ENCODE measurements at regions not wholly inside any gene's neighbourhood (a gene's known extent, or its start where the extent isn't known, plus 50 kb on each side); places are given as distances from the start of the nearest gene placed in this dataset.
A peak's percentile ranks its signal among the peaks of the same experiment; 100 is the strongest.

- no peaks in the 10 kb centered on the region for H3K9me3 Mint-ChIP-seq (ENCODE audit: unreplicated experiment)
- H3K27ac Mint-ChIP-seq (ENCODE audit: unreplicated experiment): no peak overlapping the region
- H3K36me3 Mint-ChIP-seq (ENCODE audit: unreplicated experiment): no peaks in the 10 kb centered on the region
- no peaks in the 10 kb centered on the region for H3K4me1 Mint-ChIP-seq (ENCODE audit: low read depth, unreplicated experiment)
- DNase-seq: no peak
- TF ChIP-seq CTCF (IDR thresholded peaks at IDR 0.05; ENCODE audit: partially characterized antibody, unreplicated experiment): no peak
- peaks cover under 1% of the 10 kb centered on the region for H3K27me3 Mint-ChIP-seq (ENCODE audit: unreplicated experiment)
- no peak overlapping the region for H3K4me3 Mint-ChIP-seq (ENCODE audit: unreplicated experiment)
These were observed 83.8 kb downstream of the SETD4 start for GRCh38 chr21:35976481-35976880.

- Mint-ChIP-seq H3K27me3 (ENCODE audit: unreplicated experiment) (no peaks in the 10 kb centered on the region), H3K9me3 (ENCODE audit: unreplicated experiment) (no peaks in the 10 kb centered on the region), H3K4me3 (ENCODE audit: unreplicated experiment) (no peak overlapping the region), H3K4me1 (ENCODE audit: low read depth, unreplicated experiment) (no peaks in the 10 kb centered on the region), H3K36me3 (ENCODE audit: unreplicated experiment) (no peaks in the 10 kb centered on the region), H3K27ac (ENCODE audit: unreplicated experiment) (peak overlapping the region; percentile 43)
- TF ChIP-seq CTCF (IDR thresholded peaks at IDR 0.05; ENCODE audit: partially characterized antibody, unreplicated experiment): no peak
- DNase-seq: no peak
These were observed 85.6 kb downstream of the SETD4 start for GRCh38 chr21:35974775-35975174.

GRCh38 chr21:35971824-35972223 lies 88.5 kb downstream of the SETD4 start:
- no peak for TF ChIP-seq CTCF (IDR thresholded peaks at IDR 0.05; ENCODE audit: partially characterized antibody, unreplicated experiment)
- H3K4me3 Mint-ChIP-seq (ENCODE audit: unreplicated experiment): no peak overlapping the region

GRCh38 chr21:35969281-35969680 lies 91.0 kb downstream of the SETD4 start:
- Mint-ChIP-seq H3K36me3 (ENCODE audit: unreplicated experiment) (no peaks in the 10 kb centered on the region), H3K9me3 (ENCODE audit: unreplicated experiment) (no peaks in the 10 kb centered on the region), H3K4me3 (ENCODE audit: unreplicated experiment) (no peak overlapping the region), H3K27me3 (ENCODE audit: unreplicated experiment) (peaks cover 1% of the 10 kb centered on the region), H3K27ac (ENCODE audit: unreplicated experiment) (no peak overlapping the region), H3K4me1 (ENCODE audit: low read depth, unreplicated experiment) (no peaks in the 10 kb centered on the region)
- no peak for DNase-seq
- no peak for TF ChIP-seq CTCF (IDR thresholded peaks at IDR 0.05; ENCODE audit: partially characterized antibody, unreplicated experiment)

More at GRCh38 chr21:35971824-35972223, 88.5 kb downstream of the SETD4 start:
- Mint-ChIP-seq H3K9me3 (ENCODE audit: unreplicated experiment) (no peaks in the 10 kb centered on the region), H3K4me1 (ENCODE audit: low read depth, unreplicated experiment) (no peaks in the 10 kb centered on the region), H3K36me3 (ENCODE audit: unreplicated experiment) (no peaks in the 10 kb centered on the region), H3K27me3 (ENCODE audit: unreplicated experiment) (no peaks in the 10 kb centered on the region), H3K27ac (ENCODE audit: unreplicated experiment) (no peak overlapping the region)
- DNase-seq: no peak

- Mint-ChIP-seq H3K27ac (ENCODE audit: unreplicated experiment) (no peak overlapping the region), H3K27me3 (ENCODE audit: unreplicated experiment) (peaks cover 3% of the 10 kb centered on the region), H3K36me3 (ENCODE audit: unreplicated experiment) (no peaks in the 10 kb centered on the region), H3K4me3 (ENCODE audit: unreplicated experiment) (no peak overlapping the region), H3K4me1 (ENCODE audit: low read depth, unreplicated experiment) (no peaks in the 10 kb centered on the region), H3K9me3 (ENCODE audit: unreplicated experiment) (no peaks in the 10 kb centered on the region)
- no peak for DNase-seq
- TF ChIP-seq CTCF (IDR thresholded peaks at IDR 0.05; ENCODE audit: partially characterized antibody, unreplicated experiment): no peak
These were observed 91.8 kb downstream of the SETD4 start for GRCh38 chr21:35968564-35968963.
